HG02798 (cell line): ENCODE measurements at regions not wholly inside any gene's neighbourhood (a gene's known extent, or its start where the extent isn't known, plus 50 kb on each side); places are given as distances from the start of the nearest gene placed in this dataset.
"Not testable (repeated sequence)": the region's sequence is repeated elsewhere in the genome, so short reads cannot be mapped to it uniquely, and the experiment has no call there.

Experiments
- ATAC-seq: cut with Tn5 transposase; IDR thresholded peaks from one replicate; pipeline ENCODE4 v1.9.1; 2021; ENCODE audit warnings: mild to moderate bottlenecking; ENCODE audit not compliant: unreplicated experiment, poor library complexity

- no peak for ATAC-seq
Observed at GRCh38 chr1:96865731-96866685, 144.4 kb downstream of the PTBP2 start.

- no peak for ATAC-seq
Observed at GRCh38 chr1:96872757-96873156, 151.2 kb downstream of the PTBP2 start.

GRCh38 chr1:96878640-96879039 is 157.1 kb downstream of the PTBP2 start:
- ATAC-seq = no peak

GRCh38 chr1:96880626-96881025 is 159.0 kb downstream of the PTBP2 start:
- ATAC-seq = no peak

- no peak for ATAC-seq
Observed at GRCh38 chr1:96882096-96882495, 160.5 kb downstream of the PTBP2 start.

GRCh38 chr1:96886474-96886873 is 164.9 kb downstream of the PTBP2 start:
- no peak for ATAC-seq

- ATAC-seq = no peak
Observed at GRCh38 chr1:96887501-96887900, 165.9 kb downstream of the PTBP2 start.

GRCh38 chr1:96901783-96902363 is 180.3 kb downstream of the PTBP2 start:
- no peak for ATAC-seq

- ATAC-seq = no peak
Observed at GRCh38 chr1:96912248-96912647, 190.7 kb downstream of the PTBP2 start.

- not testable (repeated sequence) for ATAC-seq
Observed at GRCh38 chr1:96915701-96916100, 194.1 kb downstream of the PTBP2 start.

- ATAC-seq = no peak
Observed at GRCh38 chr1:96918406-96918805, 196.8 kb downstream of the PTBP2 start.

- no peak for ATAC-seq
Observed at GRCh38 chr1:96922181-96922580, 200.6 kb downstream of the PTBP2 start.

GRCh38 chr1:96923753-96924152 is 202.2 kb downstream of the PTBP2 start:
- ATAC-seq = no peak

GRCh38 chr1:96926176-96926575 is 204.6 kb downstream of the PTBP2 start:
- ATAC-seq = no peak

- no peak for ATAC-seq
Observed at GRCh38 chr1:96927125-96927524, 205.5 kb downstream of the PTBP2 start.

GRCh38 chr1:96931136-96931535 is 209.6 kb downstream of the PTBP2 start:
- ATAC-seq = no peak

GRCh38 chr1:96934282-96934681 is 212.7 kb downstream of the PTBP2 start:
- ATAC-seq = no peak

GRCh38 chr1:96944432-96945092 is 223.0 kb downstream of the PTBP2 start:
- no peak for ATAC-seq

GRCh38 chr1:96945509-96946084 is 224.0 kb downstream of the PTBP2 start:
- ATAC-seq = no peak

- no peak for ATAC-seq
Observed at GRCh38 chr1:96955307-96956012, 233.9 kb downstream of the PTBP2 start.
